Karpas-422 (cell line): ENCODE measurements at regions not wholly inside any gene's neighbourhood (a gene's known extent, or its start where the extent isn't known, plus 50 kb on each side); places are given as distances from the start of the nearest gene placed in this dataset.

Experiments used
- DNase-seq: peaks from one replicate; pipeline ENCODE4 v3.0.0-alpha.2; 2015
- H2AFZ ChIP-seq: fragments of 200-600 bp; sonication (generic); 2 replicates; pipeline ENCODE4 v1.6.1; 2014; ENCODE audit warnings: antibody characterized with exemption, low read length, mixed read lengths
- H3K27ac ChIP-seq: fragments of 200-600 bp; sonication (generic); 2 replicates; pipeline ENCODE4 v1.5.1; 2014; ENCODE audit warnings: mild to moderate bottlenecking, low read length, moderate library complexity
- H3K27me3 ChIP-seq: fragments of 200-600 bp; sonication (generic); 2 replicates; pipeline ENCODE4 v1.6.1; 2014; ENCODE audit warnings: low read length, mixed read lengths
- H3K36me3 ChIP-seq: fragments of 200-600 bp; sonication (generic); 2 replicates; pipeline ENCODE4 v1.6.1; 2014; ENCODE audit warnings: low read length, mixed read lengths; ENCODE audit not compliant: insufficient read depth
- H3K4me1 ChIP-seq: fragments of 200-600 bp; sonication (generic); 2 replicates; pipeline ENCODE4 v1.6.1; 2014; ENCODE audit warnings: mild to moderate bottlenecking, low read length, mixed read lengths
- H3K4me2 ChIP-seq: fragments of 200-600 bp; sonication (generic); 2 replicates; pipeline ENCODE4 v1.6.1; 2014; ENCODE audit warnings: low read length, low read depth, mild to moderate bottlenecking; ENCODE audit not compliant: poor library complexity, severe bottlenecking
- H3K4me3 ChIP-seq: fragments of 200-600 bp; sonication (generic); 2 replicates; pipeline ENCODE4 v1.5.1; 2014; ENCODE audit warnings: mild to moderate bottlenecking, antibody characterized with exemption, low read length, mixed read lengths
- H3K79me2 ChIP-seq: fragments of 200-600 bp; sonication (generic); 2 replicates; pipeline ENCODE4 v1.6.1; 2014; ENCODE audit warnings: mild to moderate bottlenecking, low read length, mixed read lengths
- H3K9ac ChIP-seq: fragments of 200-600 bp; sonication (generic); 2 replicates; pipeline ENCODE4 v1.6.0; 2014; ENCODE audit warnings: low read length
- H3K9me2 ChIP-seq: fragments of 200-600 bp; sonication (generic), shearing (Covaris generic); replicated peaks from 2 replicates; pipeline ENCODE4 v1.6.0; 2014; ENCODE audit warnings: mild to moderate bottlenecking, low read length, moderate library complexity; ENCODE audit not compliant: insufficient read depth
- H3K9me3 ChIP-seq: fragments of 300-700, 200-600 bp; sonication (generic); 2 replicates; pipeline ENCODE4 v1.6.1; 2014; ENCODE audit warnings: low read length, mixed read lengths
- H4K20me1 ChIP-seq: fragments of 200-600 bp; sonication (generic); 2 replicates; pipeline ENCODE4 v1.6.1; 2014; ENCODE audit warnings: mild to moderate bottlenecking, antibody characterized with exemption, low read length, low read depth; ENCODE audit not compliant: insufficient read depth

GRCh38 chr10:59512951-59513350 is 150.6 kb upstream of the FAM13C start:
- Histone ChIP-seq H3K79me2 (no peaks in the 10 kb centered on the region), H4K20me1 (no peaks in the 10 kb centered on the region), H3K9me3 (no peaks in the 10 kb centered on the region), H3K27ac (no peak overlapping the region), H3K4me3 (no peak overlapping the region), H3K4me2 (no peak overlapping the region), H3K36me3 (no peaks in the 10 kb centered on the region), H3K27me3 (no peaks in the 10 kb centered on the region), H3K9ac (no peak overlapping the region), H3K4me1 (no peaks in the 10 kb centered on the region), H2AFZ (no peak overlapping the region), H3K9me2 (no peaks in the 10 kb centered on the region)
- no peak for DNase-seq

GRCh38 chr10:59508956-59509355 is 146.6 kb upstream of the FAM13C start:
- Histone ChIP-seq H3K36me3 (no peaks in the 10 kb centered on the region), H3K79me2 (no peaks in the 10 kb centered on the region), H3K4me2 (no peak overlapping the region), H3K27me3 (no peaks in the 10 kb centered on the region), H3K27ac (no peak overlapping the region), H4K20me1 (no peaks in the 10 kb centered on the region), H2AFZ (no peak overlapping the region), H3K4me1 (no peaks in the 10 kb centered on the region), H3K4me3 (no peak overlapping the region), H3K9me2 (no peaks in the 10 kb centered on the region), H3K9me3 (no peaks in the 10 kb centered on the region), H3K9ac (no peak overlapping the region)
- DNase-seq, result no peak

- H3K79me2 ChIP-seq, result no peaks in the 10 kb centered on the region
- H3K4me3 ChIP-seq, result no peak overlapping the region
- no peaks in the 10 kb centered on the region for H4K20me1 ChIP-seq
- no peaks in the 10 kb centered on the region for H3K9me2 ChIP-seq
- no peaks in the 10 kb centered on the region for H3K27me3 ChIP-seq
- no peaks in the 10 kb centered on the region for H3K36me3 ChIP-seq
- H3K9me3 ChIP-seq, result no peaks in the 10 kb centered on the region
- H3K4me2 ChIP-seq, result no peak overlapping the region
- no peak overlapping the region for H3K27ac ChIP-seq
- no peak for DNase-seq
- H2AFZ ChIP-seq, result no peak overlapping the region
- no peaks in the 10 kb centered on the region for H3K4me1 ChIP-seq
- H3K9ac ChIP-seq, result no peak overlapping the region
These were observed 145.9 kb upstream of the FAM13C start for GRCh38 chr10:59508296-59508695.

- H3K27ac ChIP-seq, result no peak overlapping the region
- no peak overlapping the region for H3K9ac ChIP-seq
- H3K4me2 ChIP-seq, result no peak overlapping the region
- no peak overlapping the region for H2AFZ ChIP-seq
- no peaks in the 10 kb centered on the region for H3K27me3 ChIP-seq
- H3K9me2 ChIP-seq, result no peaks in the 10 kb centered on the region
- no peak for DNase-seq
- H3K79me2 ChIP-seq, result no peaks in the 10 kb centered on the region
- H4K20me1 ChIP-seq, result no peaks in the 10 kb centered on the region
- no peaks in the 10 kb centered on the region for H3K9me3 ChIP-seq
- H3K4me1 ChIP-seq, result no peaks in the 10 kb centered on the region
- H3K4me3 ChIP-seq, result no peak overlapping the region
- H3K36me3 ChIP-seq, result no peaks in the 10 kb centered on the region
These were observed 143.6 kb upstream of the FAM13C start for GRCh38 chr10:59505926-59506325.

GRCh38 chr10:59499460-59499859 is 137.1 kb upstream of the FAM13C start:
- H3K36me3 ChIP-seq, result no peaks in the 10 kb centered on the region
- no peak overlapping the region for H3K4me2 ChIP-seq
- no peaks in the 10 kb centered on the region for H3K79me2 ChIP-seq
- H3K27ac ChIP-seq, result no peak overlapping the region
- no peak overlapping the region for H3K4me3 ChIP-seq
- no peak overlapping the region for H3K9ac ChIP-seq
- no peaks in the 10 kb centered on the region for H4K20me1 ChIP-seq
- no peaks in the 10 kb centered on the region for H3K4me1 ChIP-seq
- no peak overlapping the region for H2AFZ ChIP-seq
- no peaks in the 10 kb centered on the region for H3K27me3 ChIP-seq
- no peaks in the 10 kb centered on the region; the same call in 1 of the 2 replicates for H3K9me2 ChIP-seq
- DNase-seq, result no peak
- H3K9me3 ChIP-seq, result peaks cover 9% of the 10 kb centered on the region; the same call in 1 of the 2 replicates

- no peaks in the 10 kb centered on the region for H3K79me2 ChIP-seq
- H3K9me3 ChIP-seq, result peaks cover 9% of the 10 kb centered on the region; the same call in 1 of the 2 replicates
- no peak overlapping the region for H3K9ac ChIP-seq
- H3K4me2 ChIP-seq, result no peak overlapping the region
- no peak overlapping the region for H3K4me3 ChIP-seq
- no peaks in the 10 kb centered on the region for H3K36me3 ChIP-seq
- no peaks in the 10 kb centered on the region for H3K4me1 ChIP-seq
- no peaks in the 10 kb centered on the region for H4K20me1 ChIP-seq
- DNase-seq, result no peak
- H2AFZ ChIP-seq, result no peak overlapping the region
- H3K27me3 ChIP-seq, result no peaks in the 10 kb centered on the region
- H3K9me2 ChIP-seq, result no peaks in the 10 kb centered on the region
- H3K27ac ChIP-seq, result no peak overlapping the region
These were observed 130.7 kb upstream of the FAM13C start for GRCh38 chr10:59493017-59493416.

- Histone ChIP-seq H3K9me3 (no peaks in the 10 kb centered on the region), H3K79me2 (no peaks in the 10 kb centered on the region), H3K4me1 (no peaks in the 10 kb centered on the region), H3K4me2 (no peak overlapping the region), H3K9me2 (no peaks in the 10 kb centered on the region), H3K27ac (no peak overlapping the region), H4K20me1 (no peaks in the 10 kb centered on the region), H3K9ac (no peak overlapping the region), H3K27me3 (no peaks in the 10 kb centered on the region), H2AFZ (no peak overlapping the region), H3K4me3 (no peak overlapping the region), H3K36me3 (no peaks in the 10 kb centered on the region)
- no peak for DNase-seq
These were observed 117.1 kb upstream of the FAM13C start for GRCh38 chr10:59479426-59479825.

GRCh38 chr10:59470570-59470969 is 108.2 kb upstream of the FAM13C start:
- Histone ChIP-seq H3K36me3 (no peaks in the 10 kb centered on the region), H3K27me3 (no peaks in the 10 kb centered on the region), H3K27ac (no peak overlapping the region), H2AFZ (no peak overlapping the region), H3K4me3 (no peak overlapping the region), H3K9me2 (no peaks in the 10 kb centered on the region), H3K9me3 (no peaks in the 10 kb centered on the region), H3K9ac (no peak overlapping the region), H4K20me1 (no peaks in the 10 kb centered on the region), H3K4me2 (no peak overlapping the region), H3K4me1 (no peaks in the 10 kb centered on the region), H3K79me2 (no peaks in the 10 kb centered on the region)
- DNase-seq, result no peak

GRCh38 chr10:59465088-59465487 is 102.7 kb upstream of the FAM13C start:
- Histone ChIP-seq H2AFZ (no peak overlapping the region), H3K9me3 (no peaks in the 10 kb centered on the region), H3K27me3 (no peaks in the 10 kb centered on the region), H3K4me3 (no peak overlapping the region), H3K36me3 (no peaks in the 10 kb centered on the region), H3K9me2 (no peaks in the 10 kb centered on the region), H3K9ac (no peak overlapping the region), H3K27ac (no peak overlapping the region), H3K79me2 (no peaks in the 10 kb centered on the region), H3K4me2 (no peak overlapping the region), H4K20me1 (no peaks in the 10 kb centered on the region), H3K4me1 (no peaks in the 10 kb centered on the region)
- peak; percentile 47 for DNase-seq
